ENCODE measurements at regions not wholly inside any gene's neighbourhood (a gene's known extent, or its start where the extent isn't known, plus 50 kb on each side); places are given as distances from the start of the nearest gene placed in this dataset.
"Not testable (repeated sequence)": the region's sequence is repeated elsewhere in the genome, so short reads cannot be mapped to it uniquely, and the experiment has no call there.

GRCh38 chr5:174636094-174636493, 88.3 kb upstream of the MSX2 start:
- DNase-seq (ENCODE audit: low read depth): no peak

GRCh38 chr5:174642816-174643405, 81.5 kb upstream of the MSX2 start:
- no peak for DNase-seq (ENCODE audit: low read depth)

GRCh38 chr5:174644436-174644835, 79.9 kb upstream of the MSX2 start:
- no peak for DNase-seq (ENCODE audit: low read depth)

GRCh38 chr5:174644923-174645322, 79.5 kb upstream of the MSX2 start:
- no peak for DNase-seq (ENCODE audit: low read depth)

- no peak for DNase-seq (ENCODE audit: low read depth)
Observed at GRCh38 chr5:174645677-174646076, 78.7 kb upstream of the MSX2 start.

- DNase-seq (ENCODE audit: low read depth): not testable (repeated sequence)
Observed at GRCh38 chr5:174648618-174649017, 75.8 kb upstream of the MSX2 start.

- no peak for DNase-seq (ENCODE audit: low read depth)
Observed at GRCh38 chr5:174649391-174649790, 75.0 kb upstream of the MSX2 start.

GRCh38 chr5:174654442-174654841, 69.9 kb upstream of the MSX2 start:
- no peak for DNase-seq (ENCODE audit: low read depth)

- no peak for DNase-seq (ENCODE audit: low read depth)
Observed at GRCh38 chr5:174655351-174655750, 69.0 kb upstream of the MSX2 start.

GRCh38 chr5:174664180-174664850, 60.1 kb upstream of the MSX2 start:
- no peak for DNase-seq (ENCODE audit: low read depth)

GRCh38 chr5:174665347-174665746, 59.0 kb upstream of the MSX2 start:
- DNase-seq (ENCODE audit: low read depth): no peak

GRCh38 chr5:174667526-174667925, 56.9 kb upstream of the MSX2 start:
- DNase-seq (ENCODE audit: low read depth): no peak

- DNase-seq (ENCODE audit: low read depth): no peak
Observed at GRCh38 chr5:174668349-174668748, 56.0 kb upstream of the MSX2 start.
